ENCODE measurements at regions not wholly inside any gene's neighbourhood (a gene's known extent, or its start where the extent isn't known, plus 50 kb on each side); places are given as distances from the start of the nearest gene placed in this dataset.

DNA sequence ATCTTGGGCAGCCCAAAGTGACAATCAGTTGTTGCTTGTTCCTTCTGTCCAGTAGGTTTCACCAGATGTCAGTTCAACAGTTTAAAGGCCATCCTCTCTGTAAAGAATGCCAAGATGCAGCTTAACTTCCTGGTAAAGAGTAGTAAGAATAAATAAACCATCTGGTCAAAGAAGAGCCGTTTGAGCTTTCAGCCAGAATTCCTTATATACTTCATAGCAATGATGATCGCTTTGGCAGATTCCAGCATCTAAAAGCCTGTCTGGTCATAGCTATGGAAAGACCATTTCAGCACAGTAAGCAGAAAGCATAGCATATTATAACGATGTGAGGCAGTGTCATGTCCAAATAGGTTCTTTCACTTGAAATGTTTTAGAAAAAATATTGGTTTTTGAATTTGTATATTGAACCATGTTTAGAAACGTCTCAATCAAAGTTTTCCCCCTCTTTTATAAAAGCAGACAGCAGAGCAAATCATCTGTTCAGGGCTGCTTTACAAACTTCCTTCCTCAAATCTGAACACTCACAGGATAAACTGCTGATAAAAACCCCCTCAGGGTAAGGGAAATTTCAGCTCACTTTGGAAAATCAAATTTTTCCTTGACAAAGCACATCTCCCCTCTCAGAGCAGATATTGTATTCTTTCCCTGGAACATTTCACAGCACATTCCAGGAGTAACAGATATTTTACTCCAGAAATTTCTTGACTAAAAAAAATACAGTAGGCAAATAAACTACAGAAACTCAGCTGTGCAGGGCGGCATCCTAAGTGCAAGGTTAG, 184.1 kb downstream of the NOC3L start:
- DNase-seq, result no peak
- intact Hi-C loops (cut with DNase I, micrococcal nuclease), result no loop called here
- H3K9me3 ChIP-seq, result no peaks in the 10 kb centered on the region
- H3K4me3 ChIP-seq, result no peak overlapping the region
- ATAC-seq, result no peak
- H3K4me1 ChIP-seq (ENCODE audit: low read depth), result no peaks in the 10 kb centered on the region
- H3K36me3 ChIP-seq (ENCODE audit: low read depth), result no peaks in the 10 kb centered on the region
- TF ChIP-seq, protein P1, sequence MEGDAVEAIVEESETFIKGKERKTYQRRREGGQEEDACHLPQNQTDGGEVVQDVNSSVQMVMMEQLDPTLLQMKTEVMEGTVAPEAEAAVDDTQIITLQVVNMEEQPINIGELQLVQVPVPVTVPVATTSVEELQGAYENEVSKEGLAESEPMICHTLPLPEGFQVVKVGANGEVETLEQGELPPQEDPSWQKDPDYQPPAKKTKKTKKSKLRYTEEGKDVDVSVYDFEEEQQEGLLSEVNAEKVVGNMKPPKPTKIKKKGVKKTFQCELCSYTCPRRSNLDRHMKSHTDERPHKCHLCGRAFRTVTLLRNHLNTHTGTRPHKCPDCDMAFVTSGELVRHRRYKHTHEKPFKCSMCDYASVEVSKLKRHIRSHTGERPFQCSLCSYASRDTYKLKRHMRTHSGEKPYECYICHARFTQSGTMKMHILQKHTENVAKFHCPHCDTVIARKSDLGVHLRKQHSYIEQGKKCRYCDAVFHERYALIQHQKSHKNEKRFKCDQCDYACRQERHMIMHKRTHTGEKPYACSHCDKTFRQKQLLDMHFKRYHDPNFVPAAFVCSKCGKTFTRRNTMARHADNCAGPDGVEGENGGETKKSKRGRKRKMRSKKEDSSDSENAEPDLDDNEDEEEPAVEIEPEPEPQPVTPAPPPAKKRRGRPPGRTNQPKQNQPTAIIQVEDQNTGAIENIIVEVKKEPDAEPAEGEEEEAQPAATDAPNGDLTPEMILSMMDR (IDR thresholded peaks at IDR 0.05), result no peak

DNA sequence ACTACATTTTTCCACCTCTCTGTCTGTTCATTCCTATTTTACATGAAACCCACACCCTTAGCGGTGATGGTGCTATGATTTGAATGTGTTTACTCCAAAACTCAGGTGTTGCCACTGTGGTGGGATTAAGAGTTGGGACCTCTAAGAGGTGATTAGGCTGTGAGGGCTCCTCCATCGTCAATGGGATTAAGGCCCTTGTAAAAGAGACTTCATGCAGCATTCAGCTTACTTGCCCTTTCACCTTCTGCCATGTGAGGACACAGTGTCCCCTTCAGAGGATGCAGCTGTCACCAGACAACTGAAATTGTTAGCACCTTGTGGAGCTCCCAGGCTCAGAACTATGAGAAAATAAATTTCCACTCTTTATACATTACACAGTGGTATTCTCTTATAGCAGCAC, 182.2 kb downstream of the NOC3L start:
- TF ChIP-seq, protein P1 (IDR thresholded peaks at IDR 0.05), result no peak
- no peak for DNase-seq
- Histone ChIP-seq H3K4me1 (ENCODE audit: low read depth) (no peaks in the 10 kb centered on the region), H3K36me3 (ENCODE audit: low read depth) (no peaks in the 10 kb centered on the region), H3K4me3 (no peak overlapping the region), H3K9me3 (no peaks in the 10 kb centered on the region)
- intact Hi-C loops (cut with DNase I, micrococcal nuclease), result no loop called here
- no peak for ATAC-seq

DNA sequence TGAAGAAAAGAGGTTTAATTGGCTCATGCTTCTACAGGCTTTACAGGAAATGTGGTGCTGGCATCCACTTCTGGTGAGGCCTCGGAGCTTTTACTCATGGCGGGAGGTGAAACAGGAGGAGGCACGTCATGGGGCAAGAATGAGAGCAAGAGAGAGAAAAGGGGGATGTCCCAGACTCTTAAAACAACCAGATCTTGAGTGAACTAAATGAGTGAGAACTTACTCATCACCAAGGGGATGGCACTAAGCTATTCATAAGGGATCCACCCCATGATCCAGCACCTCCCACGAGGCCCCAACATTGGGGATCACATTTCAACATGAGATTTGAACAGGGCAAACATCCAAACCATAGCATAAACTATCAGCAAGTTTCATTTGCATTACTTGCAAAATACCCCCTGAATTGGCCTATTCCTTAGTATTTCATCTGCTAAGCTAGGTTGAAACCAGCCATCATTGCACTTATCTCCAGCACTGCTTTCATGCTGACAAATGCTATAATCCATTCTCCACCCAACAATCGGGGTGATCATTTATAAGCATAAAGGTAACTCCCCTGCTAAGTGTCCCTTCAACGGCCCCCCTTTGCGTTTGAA, 179.0 kb downstream of the NOC3L start:
- DNase-seq (no peak), ATAC-seq (no peak)
- no peak overlapping the region for H3K4me3 ChIP-seq
- intact Hi-C loops (cut with DNase I, micrococcal nuclease), result no loop called here
- no peaks in the 10 kb centered on the region for H3K36me3 ChIP-seq (ENCODE audit: low read depth)
- no peaks in the 10 kb centered on the region for H3K4me1 ChIP-seq (ENCODE audit: low read depth)
- TF ChIP-seq, protein P1 (IDR thresholded peaks at IDR 0.05), result no peak
- no peaks in the 10 kb centered on the region for H3K9me3 ChIP-seq

DNA sequence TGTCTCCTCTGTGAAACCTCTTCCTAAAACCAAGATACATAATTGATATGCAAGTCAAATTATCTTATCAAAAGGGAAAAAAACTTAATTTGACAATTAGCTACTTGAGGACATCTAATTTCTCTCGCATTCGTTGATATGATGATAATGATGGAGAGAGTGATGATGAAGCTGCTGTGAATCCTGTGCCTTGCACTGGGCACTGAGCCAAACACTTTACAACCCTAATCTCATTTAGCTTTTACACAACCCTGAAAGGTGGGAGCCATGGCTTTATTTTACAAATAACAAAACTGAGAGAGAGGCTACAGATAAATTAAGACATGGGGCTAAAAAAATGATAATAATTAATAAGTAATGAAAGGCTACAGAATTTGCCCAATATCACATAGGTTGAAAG, 176.0 kb downstream of the NOC3L start:
- DNase-seq (peak in 1 of 3 donors; percentile 43), ATAC-seq (no peak)
- intact Hi-C loops (cut with DNase I, micrococcal nuclease), result no loop called here

DNA sequence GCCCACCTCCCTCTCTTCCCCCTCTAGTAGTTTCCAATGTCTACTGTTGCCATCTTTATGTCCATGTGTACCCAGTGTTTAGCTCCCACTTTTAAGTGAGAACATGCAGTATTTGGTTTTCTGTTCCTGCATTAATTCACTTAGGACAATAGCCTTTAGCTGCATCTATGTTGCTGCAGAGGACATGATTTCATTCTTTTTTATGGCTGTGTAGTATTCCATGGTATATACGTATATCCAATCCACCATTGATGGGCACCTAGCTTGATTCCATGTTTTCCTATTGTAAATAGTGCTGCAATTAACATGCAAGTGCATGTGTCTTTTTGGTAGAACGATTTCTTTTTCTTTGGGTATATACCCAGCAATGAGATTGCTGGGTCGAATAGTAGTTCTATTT, 170.4 kb downstream of the NOC3L start:
- H3K9me3 ChIP-seq, result no peaks in the 10 kb centered on the region
- H3K4me3 ChIP-seq, result no peak overlapping the region
- TF ChIP-seq, protein P1 (IDR thresholded peaks at IDR 0.05), result no peak
- no peak for ATAC-seq
- intact Hi-C loops (cut with DNase I, micrococcal nuclease), result no loop called here
- H3K4me1 ChIP-seq (ENCODE audit: low read depth), result no peaks in the 10 kb centered on the region
- no peaks in the 10 kb centered on the region for H3K36me3 ChIP-seq (ENCODE audit: low read depth)
- DNase-seq, result no peak

More for the DNA sequence above, 176.0 kb downstream of the NOC3L start:
- Histone ChIP-seq H3K9me3 (no peaks in the 10 kb centered on the region), H3K36me3 (ENCODE audit: low read depth) (no peaks in the 10 kb centered on the region), H3K4me3 (no peak overlapping the region), H3K4me1 (ENCODE audit: low read depth) (no peaks in the 10 kb centered on the region)
- TF ChIP-seq, protein P1 (IDR thresholded peaks at IDR 0.05), result no peak

All from mucosa of descending colon (tissue), 3 donors.